SK-N-SH (cell line): ENCODE measurements at regions not wholly inside any gene's neighbourhood (a gene's known extent, or its start where the extent isn't known, plus 50 kb on each side); places are given as distances from the start of the nearest gene placed in this dataset.

Source experiments
- CTCF ChIP-seq: fragments of 200-600 bp; sonication (generic); IDR thresholded peaks from 2 replicates; pipeline ENCODE4 v1.6.1; 2017; ENCODE audit warnings: antibody characterized with exemption, mild to moderate bottlenecking, moderate library complexity
- EP300 ChIP-seq, 2 experiments: IDR thresholded peaks; 2 replicates each; pipeline versions ENCODE4 v1.4.0 to v1.6.1; 2012; ENCODE audit warnings: borderline replicate concordance in 1 of 2, low read depth in 1 of 2, low read length in 1 of 2
- EZH2phosphoT487 ChIP-seq: fragments of 200-600 bp; sonication (generic); IDR thresholded peaks from 2 replicates; pipeline ENCODE4 v1.6.1; 2017; ENCODE audit warnings: low read depth, mixed run types, mild to moderate bottlenecking, antibody characterized with exemption, moderate library complexity, borderline replicate concordance
- JUND ChIP-seq: IDR thresholded peaks from 2 replicates; pipeline ENCODE4 v1.4.0; 2012
- MAX ChIP-seq: IDR thresholded peaks from 2 replicates; pipeline ENCODE4 v1.4.0; 2012; ENCODE audit warnings: low read depth
- MEF2A ChIP-seq: IDR thresholded peaks from 2 replicates; pipeline ENCODE4 v1.4.0; 2012; ENCODE audit warnings: low read depth, borderline replicate concordance
- MXI1 ChIP-seq: IDR thresholded peaks from 2 replicates; pipeline ENCODE4 v1.6.1; 2012; ENCODE audit warnings: mild to moderate bottlenecking, low read depth, low read length, improper control_type of control experiment
- NFIC ChIP-seq: IDR thresholded peaks from 2 replicates; pipeline ENCODE4 v1.4.0; 2012; ENCODE audit warnings: borderline replicate concordance
- POLR2AphosphoS5 ChIP-seq: IDR thresholded peaks from 2 replicates; pipeline ENCODE4 v1.6.1; 2012; ENCODE audit warnings: low read depth, low read length
- TAF1 ChIP-seq: IDR thresholded peaks from 2 replicates; pipeline ENCODE4 v1.6.1; 2012; ENCODE audit warnings: low read depth, mild to moderate bottlenecking, low read length, moderate library complexity, borderline replicate concordance

GRCh38 chr5:34583167-34583566 lies 73.0 kb upstream of the RAI14 start:
- no peak for TF ChIP-seq MAX
- TF ChIP-seq EZH2phosphoT487, result no peak
- TF ChIP-seq CTCF, result no peak
- no peak for TF ChIP-seq JUND
- TF ChIP-seq POLR2AphosphoS5, result no peak
- no peak for TF ChIP-seq NFIC
- no peak for TF ChIP-seq MEF2A
- no peak for TF ChIP-seq EP300 (IDR thresholded peaks at IDR 0.05; ENCODE audit: borderline replicate concordance in 1 of 2, low read depth in 1 of 2, low read length in 1 of 2)
- TF ChIP-seq TAF1, result no peak
- no peak for TF ChIP-seq MXI1
